HEK293 (cell line): ENCODE measurements at regions not wholly inside any gene's neighbourhood (a gene's known extent, or its start where the extent isn't known, plus 50 kb on each side); places are given as distances from the start of the nearest gene placed in this dataset.

ENCODE experiments used
- CTCF ChIA-PET: fragments of 350-600 bp; formaldehyde crosslinking; extraction: SDS; loops from one replicate; lab custom pipeline; 2021; ENCODE audit warnings: antibody characterized with exemption; lab: Yijun Ruan, JAX
- POLR2A ChIA-PET: fragments of 300-600 bp; formaldehyde crosslinking; extraction: SDS; loops from one replicate; lab custom pipeline; 2020; ENCODE audit warnings: antibody characterized with exemption, inconsistent platforms; lab: Yijun Ruan, JAX
- H3K27ac ChIP-seq: fragments of 200-500 bp; sonication (Bioruptor generic); 2 replicates; pipeline ENCODE4 v1.5.1; 2014; ENCODE audit warnings: low read depth, low read length, control low read depth, inconsistent platforms; ENCODE audit errors: extremely low read depth
- H3K36me3 ChIP-seq, 2 experiments: fragments of 200-500 bp in 1 of 2; sonication (Bioruptor generic) in 1 of 2; 1 replicate in 1 of 2; 2 replicates in 1 of 2; pipeline ENCODE4 v1.5.1; 2014 to 2017; ENCODE audit warnings: inconsistent platforms in 2 of 2, low read length in 2 of 2; ENCODE audit not compliant: control insufficient read depth in 2 of 2, insufficient read depth in 1 of 2
- H3K4me1 ChIP-seq: fragments of 200-500 bp; sonication (Bioruptor generic); 2 replicates; pipeline ENCODE4 v1.5.1; 2014; ENCODE audit warnings: mild to moderate bottlenecking, low read length, inconsistent platforms; ENCODE audit not compliant: control insufficient read depth, insufficient read depth
- H3K4me3 ChIP-seq: 2 replicates; pipeline ENCODE4 v1.5.1; 2011; ENCODE audit warnings: low read depth, mild to moderate bottlenecking, control low read depth, low read length, moderate library complexity
- H3K9me3 ChIP-seq: fragments of 200-500 bp; sonication (Bioruptor generic); 2 replicates; pipeline ENCODE4 v1.5.1; 2014; ENCODE audit warnings: low read depth, low read length, inconsistent platforms; ENCODE audit not compliant: control insufficient read depth, insufficient read depth
- BCL11B ChIP-seq: fragments of 450-650 bp; formaldehyde crosslinking; IDR thresholded peaks from 2 replicates; pipeline ENCODE4 v1.5.1; 2016; ENCODE audit warnings: low read depth, missing biosample characterization, missing genetic modification characterization
- GFI1B ChIP-seq: fragments of 450-650 bp; formaldehyde crosslinking; IDR thresholded peaks from 2 replicates; pipeline ENCODE4 v1.5.1; 2016; ENCODE audit warnings: missing biosample characterization, missing genetic modification characterization
- SCRT2 ChIP-seq: fragments of 450-650 bp; formaldehyde crosslinking; IDR thresholded peaks from 2 replicates; pipeline ENCODE4 v1.5.1; 2016; ENCODE audit warnings: missing biosample characterization, missing genetic modification characterization
- ZNF10 ChIP-seq: fragments of 450-650 bp; formaldehyde crosslinking; IDR thresholded peaks from 2 replicates; pipeline ENCODE4 v1.5.1; 2017; ENCODE audit warnings: missing biosample characterization, missing genetic modification characterization
- ZNF121 ChIP-seq: fragments of 450-650 bp; formaldehyde crosslinking; IDR thresholded peaks from 2 replicates; pipeline ENCODE4 v1.5.1; 2016; ENCODE audit warnings: missing biosample characterization, missing genetic modification characterization
- ZNF18 ChIP-seq: fragments of 450-650 bp; formaldehyde crosslinking; IDR thresholded peaks from 2 replicates; pipeline ENCODE4 v1.5.1; 2016; ENCODE audit warnings: missing biosample characterization, missing genetic modification characterization
- ZNF274 ChIP-seq, 2 experiments: fragments of 200-500 bp in 1 of 2; fragments of 450-650 bp in 1 of 2; sonication (Bioruptor generic) in 1 of 2; formaldehyde crosslinking in 1 of 2; IDR thresholded peaks; 2 replicates each; pipeline versions ENCODE4 v1.5.1 to v1.6.1; 2014 to 2016; ENCODE audit warnings: borderline replicate concordance in 1 of 2, inconsistent platforms in 1 of 2, low read length in 1 of 2, missing biosample characterization in 1 of 2, missing genetic modification characterization in 1 of 2
- ZNF311 ChIP-seq: fragments of 450-650 bp; formaldehyde crosslinking; IDR thresholded peaks from 2 replicates; pipeline ENCODE4 v1.5.1; 2017; ENCODE audit warnings: missing biosample characterization, missing genetic modification characterization, borderline replicate concordance
- ZNF335 ChIP-seq: fragments of 450-650 bp; formaldehyde crosslinking; conservative IDR thresholded peaks from 2 replicates; pipeline ENCODE4 v1.5.1; 2016; ENCODE audit warnings: missing biosample characterization, missing genetic modification characterization
- ZNF394 ChIP-seq: fragments of 450-650 bp; formaldehyde crosslinking; IDR thresholded peaks from 2 replicates; pipeline ENCODE4 v1.5.1; 2016; ENCODE audit warnings: missing biosample characterization, missing genetic modification characterization, mild to moderate bottlenecking, moderate library complexity, borderline replicate concordance
- ZNF514 ChIP-seq: fragments of 450-650 bp; formaldehyde crosslinking; IDR thresholded peaks from 2 replicates; pipeline ENCODE4 v1.5.1; 2016; ENCODE audit warnings: missing biosample characterization, missing genetic modification characterization
- ZNF544 ChIP-seq: fragments of 450-650 bp; formaldehyde crosslinking; IDR thresholded peaks from 2 replicates; pipeline ENCODE4 v1.5.0; 2017; ENCODE audit warnings: missing biosample characterization, missing genetic modification characterization
- ZNF645 ChIP-seq: fragments of 450-650 bp; formaldehyde crosslinking; IDR thresholded peaks from 2 replicates; pipeline ENCODE4; 2016; ENCODE audit warnings: missing biosample characterization, missing genetic modification characterization
- ZNF692 ChIP-seq: fragments of 450-650 bp; formaldehyde crosslinking; IDR thresholded peaks from 2 replicates; pipeline ENCODE4 v1.5.1; 2016; ENCODE audit warnings: missing biosample characterization, missing genetic modification characterization
- ZSCAN30 ChIP-seq: fragments of 450-650 bp; IDR thresholded peaks from 2 replicates; pipeline ENCODE4 v1.5.1; 2018; ENCODE audit warnings: missing biosample characterization, mild to moderate bottlenecking, missing genetic modification characterization, moderate library complexity
- TF ChIP-seq, protein P1 (sequence below): fragments of 450-650 bp; formaldehyde crosslinking; IDR thresholded peaks from 2 replicates; pipeline ENCODE4 v1.5.1; 2016; ENCODE audit warnings: missing biosample characterization, missing genetic modification characterization
- TF ChIP-seq, protein P2 (sequence below): fragments of 450-650 bp; formaldehyde crosslinking; IDR thresholded peaks from 2 replicates; pipeline ENCODE4 v1.5.1; 2016; ENCODE audit warnings: missing biosample characterization, missing genetic modification characterization

DNA sequence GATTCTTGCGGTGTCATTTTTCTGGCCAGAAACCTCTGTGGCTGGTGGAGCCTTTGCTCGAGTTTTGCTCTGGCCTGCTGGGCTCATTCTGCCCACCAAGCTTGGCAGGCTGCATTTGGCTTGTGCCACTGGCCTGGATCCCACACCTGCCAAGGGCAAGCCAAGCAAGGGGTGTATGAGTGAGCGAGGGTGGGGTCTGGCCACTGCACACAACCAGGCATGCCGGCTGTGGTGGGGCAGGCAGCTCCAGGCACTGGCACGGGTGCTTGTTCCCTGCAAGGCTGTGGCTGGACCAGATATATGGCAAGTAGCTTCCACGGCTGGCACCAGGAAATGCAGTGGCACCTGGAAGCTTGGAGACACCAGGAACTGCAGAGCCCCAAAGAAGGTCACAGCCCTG lies 68.6 kb upstream of the PPP3CA start:
- CTCF ChIA-PET = no interaction called here

GRCh38 chr4:101414496-101414895 lies 67.2 kb upstream of the PPP3CA start:
- TF ChIP-seq, protein P1, sequence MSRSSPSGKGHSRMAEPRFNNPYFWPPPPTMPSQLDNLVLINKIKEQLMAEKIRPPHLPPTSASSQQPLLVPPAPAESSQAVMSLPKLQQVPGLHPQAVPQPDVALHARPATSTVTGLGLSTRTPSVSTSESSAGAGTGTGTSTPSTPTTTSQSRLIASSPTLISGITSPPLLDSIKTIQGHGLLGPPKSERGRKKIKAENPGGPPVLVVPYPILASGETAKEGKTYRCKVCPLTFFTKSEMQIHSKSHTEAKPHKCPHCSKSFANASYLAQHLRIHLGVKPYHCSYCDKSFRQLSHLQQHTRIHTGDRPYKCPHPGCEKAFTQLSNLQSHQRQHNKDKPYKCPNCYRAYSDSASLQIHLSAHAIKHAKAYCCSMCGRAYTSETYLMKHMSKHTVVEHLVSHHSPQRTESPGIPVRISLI (tag by site-specific recombination) = no peak
- TF ChIP-seq ZNF335 (tag by site-specific recombination) (no peak), ZNF544 (tag by site-specific recombination) (no peak), ZSCAN30 (tag by site-specific recombination) (no peak), BCL11B (no peak), ZNF645 (no peak), ZNF18 (tag by site-specific recombination) (no peak)
- Histone ChIP-seq H3K36me3 (no peaks in the 10 kb centered on the region), H3K4me3 (no peak overlapping the region), H3K4me1 (no peaks in the 10 kb centered on the region), H3K27ac (no peak overlapping the region), H3K9me3 (no peaks in the 10 kb centered on the region)
- ChIA-PET POLR2A (no interaction called here), CTCF (no interaction called here)

More for the DNA sequence above, 68.6 kb upstream of the PPP3CA start:
- no peaks in the 10 kb centered on the region for H3K36me3 ChIP-seq
- H3K27ac ChIP-seq = no peak overlapping the region
- no peaks in the 10 kb centered on the region for H3K9me3 ChIP-seq
- POLR2A ChIA-PET = no interaction called here
- TF ChIP-seq ZNF10 (tag by site-specific recombination) (no peak), SCRT2 (no peak), GFI1B (tag by site-specific recombination) (no peak), ZNF692 (tag by site-specific recombination) (no peak), ZNF274 (IDR thresholded peaks at IDR 0.05; ENCODE audit: low read length) (no peak), ZNF274 (tag by site-specific recombination; IDR thresholded peaks at IDR 0.05; ENCODE audit: borderline replicate concordance) (no peak), ZNF394 (tag by site-specific recombination) (no peak), ZNF121 (no peak), ZNF514 (tag by site-specific recombination) (no peak), ZNF311 (tag by site-specific recombination) (no peak)
- TF ChIP-seq, protein P2, sequence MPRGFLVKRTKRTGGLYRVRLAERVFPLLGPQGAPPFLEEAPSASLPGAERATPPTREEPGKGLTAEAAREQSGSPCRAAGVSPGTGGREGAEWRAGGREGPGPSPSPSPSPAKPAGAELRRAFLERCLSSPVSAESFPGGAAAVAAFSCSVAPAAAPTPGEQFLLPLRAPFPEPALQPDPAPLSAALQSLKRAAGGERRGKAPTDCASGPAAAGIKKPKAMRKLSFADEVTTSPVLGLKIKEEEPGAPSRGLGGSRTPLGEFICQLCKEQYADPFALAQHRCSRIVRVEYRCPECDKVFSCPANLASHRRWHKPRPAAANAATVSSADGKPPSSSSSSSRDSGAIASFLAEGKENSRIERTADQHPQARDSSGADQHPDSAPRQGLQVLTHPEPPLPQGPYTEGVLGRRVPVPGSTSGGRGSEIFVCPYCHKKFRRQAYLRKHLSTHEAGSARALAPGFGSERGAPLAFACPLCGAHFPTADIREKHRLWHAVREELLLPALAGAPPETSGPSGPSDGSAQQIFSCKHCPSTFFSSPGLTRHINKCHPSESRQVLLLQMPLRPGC (tag by site-specific recombination) = no peak
- no peak overlapping the region for H3K4me3 ChIP-seq
- no peaks in the 10 kb centered on the region for H3K4me1 ChIP-seq
